BE2C (cell line): ENCODE measurements at regions not wholly inside any gene's neighbourhood (a gene's known extent, or its start where the extent isn't known, plus 50 kb on each side); places are given as distances from the start of the nearest gene placed in this dataset.

Experiments used
- DNase-seq: peaks from one replicate; pipeline ENCODE4 v3.0.0-alpha.2; 2020
- H3K27me3 ChIP-seq: fragments of 250-450 bp; sonication (Bioruptor Pico); 2 replicates; pipeline ENCODE4 v1.5.1; 2020; ENCODE audit warnings: mild to moderate bottlenecking
- H3K36me3 ChIP-seq: fragments of 250-450 bp; sonication (Bioruptor Pico); 2 replicates; pipeline ENCODE4 v1.5.1; 2020; ENCODE audit warnings: mild to moderate bottlenecking
- H3K4me1 ChIP-seq: fragments of 250-450 bp; sonication (Bioruptor Pico); 2 replicates; pipeline ENCODE4 v1.5.1; 2020
- H3K4me3 ChIP-seq: 2 replicates; pipeline ENCODE4 v1.5.1; 2011; ENCODE audit warnings: low read depth, low read length
- H3K9me3 ChIP-seq: fragments of 250-450 bp; sonication (Bioruptor Pico); 2 replicates; pipeline ENCODE4 v1.5.1; 2020
- TF ChIP-seq, protein P1 (sequence below): IDR thresholded peaks from 2 replicates; pipeline ENCODE4 v1.5.1; 2012; ENCODE audit warnings: mild to moderate bottlenecking, low read depth, low read length

DNA sequence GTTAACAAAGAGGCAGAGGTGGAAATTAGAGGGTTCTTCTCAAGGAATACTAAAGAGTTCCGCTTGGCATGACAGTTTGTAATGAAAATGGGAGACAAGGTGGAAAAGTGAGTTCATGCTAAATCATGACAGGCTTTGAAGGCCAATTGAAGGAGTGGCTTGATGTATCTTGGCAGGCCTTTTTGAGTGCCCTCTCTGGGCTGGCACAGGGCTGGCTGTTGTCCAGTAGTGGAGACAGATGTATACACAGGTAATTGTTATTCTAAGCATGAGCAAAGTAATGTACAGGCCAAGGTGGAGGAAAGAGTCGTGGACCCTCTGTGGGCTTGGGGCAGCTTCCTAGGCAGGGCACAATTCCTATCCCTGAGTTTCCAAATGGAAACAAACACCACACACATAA is 196.7 kb upstream of the GALNT2 start:
- TF ChIP-seq, protein P1, sequence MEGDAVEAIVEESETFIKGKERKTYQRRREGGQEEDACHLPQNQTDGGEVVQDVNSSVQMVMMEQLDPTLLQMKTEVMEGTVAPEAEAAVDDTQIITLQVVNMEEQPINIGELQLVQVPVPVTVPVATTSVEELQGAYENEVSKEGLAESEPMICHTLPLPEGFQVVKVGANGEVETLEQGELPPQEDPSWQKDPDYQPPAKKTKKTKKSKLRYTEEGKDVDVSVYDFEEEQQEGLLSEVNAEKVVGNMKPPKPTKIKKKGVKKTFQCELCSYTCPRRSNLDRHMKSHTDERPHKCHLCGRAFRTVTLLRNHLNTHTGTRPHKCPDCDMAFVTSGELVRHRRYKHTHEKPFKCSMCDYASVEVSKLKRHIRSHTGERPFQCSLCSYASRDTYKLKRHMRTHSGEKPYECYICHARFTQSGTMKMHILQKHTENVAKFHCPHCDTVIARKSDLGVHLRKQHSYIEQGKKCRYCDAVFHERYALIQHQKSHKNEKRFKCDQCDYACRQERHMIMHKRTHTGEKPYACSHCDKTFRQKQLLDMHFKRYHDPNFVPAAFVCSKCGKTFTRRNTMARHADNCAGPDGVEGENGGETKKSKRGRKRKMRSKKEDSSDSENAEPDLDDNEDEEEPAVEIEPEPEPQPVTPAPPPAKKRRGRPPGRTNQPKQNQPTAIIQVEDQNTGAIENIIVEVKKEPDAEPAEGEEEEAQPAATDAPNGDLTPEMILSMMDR: no peak
- no peaks in the 10 kb centered on the region for H3K4me1 ChIP-seq
- DNase-seq: no peak
- no peaks in the 10 kb centered on the region for H3K27me3 ChIP-seq
- no peak overlapping the region for H3K4me3 ChIP-seq
- H3K36me3 ChIP-seq: no peaks in the 10 kb centered on the region
- no peaks in the 10 kb centered on the region for H3K9me3 ChIP-seq

DNA sequence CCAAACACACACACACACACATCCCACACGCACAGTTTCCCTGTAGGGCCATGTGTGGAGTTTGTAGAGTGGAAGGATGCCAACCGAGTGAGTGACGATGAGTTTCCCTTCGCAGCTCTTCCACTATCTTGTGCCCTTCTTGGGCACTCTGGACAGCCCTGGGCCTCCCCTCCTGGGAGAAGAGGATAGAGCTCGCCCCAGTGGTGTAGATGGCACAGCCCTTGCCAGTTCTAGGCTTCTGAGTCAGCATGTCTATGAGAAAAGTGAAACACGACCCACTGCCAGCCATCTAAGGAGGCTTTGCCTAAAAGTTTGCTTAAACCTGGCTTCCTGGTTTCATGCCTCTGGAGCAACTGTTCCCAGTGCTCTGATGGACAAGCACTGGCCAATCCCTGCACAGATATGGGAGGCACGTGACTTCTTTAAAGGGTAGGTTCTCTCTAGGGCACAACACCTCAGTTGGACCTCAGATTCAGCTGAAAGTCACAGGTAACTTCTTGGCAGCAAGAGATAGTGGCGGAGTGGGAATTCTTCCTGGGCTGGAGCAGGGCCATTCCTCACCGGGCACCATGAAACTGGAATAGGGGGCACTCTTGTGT is 195.9 kb upstream of the GALNT2 start:
- DNase-seq: no peak
- H3K9me3 ChIP-seq: no peaks in the 10 kb centered on the region
- no peaks in the 10 kb centered on the region for H3K4me1 ChIP-seq
- no peaks in the 10 kb centered on the region for H3K36me3 ChIP-seq
- no peak overlapping the region for H3K4me3 ChIP-seq
- no peaks in the 10 kb centered on the region for H3K27me3 ChIP-seq
- TF ChIP-seq, protein P1: no peak

DNA sequence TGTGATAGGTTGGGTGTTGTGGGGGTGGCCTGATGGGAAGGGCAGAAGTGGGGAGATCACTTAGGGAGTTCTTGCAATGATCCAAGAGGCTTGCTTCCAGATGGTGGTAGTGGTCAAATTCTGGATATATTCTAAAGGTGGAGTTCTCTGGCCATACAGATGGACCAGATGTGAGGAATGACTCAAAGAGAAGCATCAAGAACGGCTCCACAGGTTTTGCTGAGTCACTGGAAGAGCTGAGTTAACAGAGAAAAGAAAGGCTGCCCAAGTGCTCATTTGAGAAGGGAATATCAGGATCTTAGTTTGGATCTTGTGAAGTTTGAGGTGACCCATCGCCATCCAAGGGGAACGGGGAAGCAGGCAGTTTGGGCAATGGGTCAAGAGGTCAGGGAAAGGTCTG is 192.9 kb upstream of the GALNT2 start:
- Histone ChIP-seq H3K4me1 (no peaks in the 10 kb centered on the region), H3K4me3 (no peak overlapping the region), H3K27me3 (no peaks in the 10 kb centered on the region), H3K36me3 (no peaks in the 10 kb centered on the region), H3K9me3 (no peaks in the 10 kb centered on the region)
- no peak for DNase-seq
- TF ChIP-seq, protein P1: no peak

DNA sequence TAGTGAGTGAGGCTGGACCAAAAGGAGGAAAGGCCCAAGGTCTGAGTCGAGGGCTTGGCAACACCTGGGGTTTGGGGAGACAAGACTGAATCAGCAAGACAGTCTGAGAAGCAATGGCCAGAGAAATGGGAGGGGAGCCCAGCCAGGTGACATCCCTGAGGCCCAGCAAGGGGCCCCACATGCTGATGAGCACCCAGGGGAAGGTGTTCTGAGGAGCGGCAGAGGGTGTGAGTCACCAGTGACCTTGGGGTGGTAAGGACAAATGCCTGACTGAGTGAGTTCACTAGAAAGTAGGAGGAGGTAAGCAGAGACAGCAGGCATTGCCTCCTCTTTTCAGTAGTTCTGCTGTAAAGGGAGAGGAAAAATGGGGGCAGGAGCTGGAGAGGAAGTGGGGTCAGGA is 192.4 kb upstream of the GALNT2 start:
- Histone ChIP-seq H3K9me3 (no peaks in the 10 kb centered on the region), H3K27me3 (no peaks in the 10 kb centered on the region), H3K4me3 (no peak overlapping the region), H3K4me1 (no peaks in the 10 kb centered on the region), H3K36me3 (no peaks in the 10 kb centered on the region)
- TF ChIP-seq, protein P1: no peak
- no peak for DNase-seq

DNA sequence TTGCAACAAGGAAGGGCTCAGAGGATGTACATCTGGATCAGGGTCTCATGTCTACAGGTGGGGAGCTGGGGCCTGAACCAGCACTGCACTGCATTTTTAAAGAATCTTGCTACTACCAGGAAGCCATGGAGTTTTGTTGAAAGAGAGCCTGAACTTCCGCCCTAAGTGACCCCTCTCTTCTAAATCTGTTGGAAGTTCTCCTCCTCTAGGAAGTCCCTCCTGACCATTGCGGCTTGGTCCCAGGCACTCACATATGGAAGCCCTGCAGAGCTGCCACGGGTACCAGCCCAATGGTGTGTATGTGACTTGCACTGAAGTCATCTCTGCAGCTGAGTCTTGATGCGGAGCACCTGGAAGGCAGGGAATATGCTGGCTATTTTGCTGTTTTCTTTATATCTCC is 192.0 kb upstream of the GALNT2 start:
- no peak overlapping the region for H3K4me3 ChIP-seq
- TF ChIP-seq, protein P1: no peak

DNA sequence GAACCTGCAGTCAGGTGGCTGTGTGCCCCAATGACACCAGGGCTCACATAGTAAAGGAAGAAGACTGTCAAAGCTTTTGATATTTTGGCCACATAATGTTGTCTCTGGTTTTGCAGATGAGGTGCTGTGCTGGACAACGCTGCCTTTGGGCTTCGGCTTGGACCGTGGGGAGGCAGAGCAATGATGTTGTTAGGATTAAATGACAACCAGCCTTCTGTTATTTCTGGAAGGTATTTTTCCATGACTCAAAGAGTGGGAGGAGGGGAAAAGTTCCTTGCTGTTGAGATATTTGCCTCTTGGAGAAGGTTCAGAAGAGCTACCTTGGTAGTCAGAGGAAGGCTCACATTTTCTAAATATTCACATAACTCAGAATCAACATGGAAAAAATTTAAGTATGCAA is 187.3 kb upstream of the GALNT2 start:
- H3K9me3 ChIP-seq: no peaks in the 10 kb centered on the region
- no peak for DNase-seq
- no peaks in the 10 kb centered on the region for H3K36me3 ChIP-seq
- H3K4me3 ChIP-seq: no peak overlapping the region
- peaks cover 6% of the 10 kb centered on the region for H3K4me1 ChIP-seq
- H3K27me3 ChIP-seq: no peaks in the 10 kb centered on the region
- TF ChIP-seq, protein P1: no peak

More for the DNA sequence above, 192.0 kb upstream of the GALNT2 start:
- Histone ChIP-seq H3K9me3 (no peaks in the 10 kb centered on the region), H3K36me3 (no peaks in the 10 kb centered on the region), H3K27me3 (no peaks in the 10 kb centered on the region), H3K4me1 (no peaks in the 10 kb centered on the region)
- DNase-seq: no peak
